Mesothelial cell of epicardium (in vitro differentiated cells): ENCODE measurements at regions not wholly inside any gene's neighbourhood (a gene's known extent, or its start where the extent isn't known, plus 50 kb on each side); places are given as distances from the start of the nearest gene placed in this dataset.

Source experiments
- DNase-seq, 2 experiments: peaks; one replicate each; pipeline ENCODE4 v3.0.0; 2021; ENCODE audit warnings: low spot score in 2 of 2; ENCODE audit not compliant: unreplicated experiment in 2 of 2
- H3K27ac Mint-ChIP-seq: 2 replicates; pipeline ENCODE4 v1.8.0; 2021; ENCODE audit warnings: mixed read lengths
- H3K27me3 Mint-ChIP-seq: 2 replicates; pipeline ENCODE4 v1.8.0; 2021; ENCODE audit warnings: low read depth, mixed read lengths
- H3K36me3 Mint-ChIP-seq: 2 replicates; pipeline ENCODE4 v1.8.0; 2021; ENCODE audit warnings: mixed read lengths
- H3K4me1 Mint-ChIP-seq: 2 replicates; pipeline ENCODE4 v1.8.0; 2021; ENCODE audit warnings: mixed read lengths
- H3K4me3 Mint-ChIP-seq: 2 replicates; pipeline ENCODE4 v1.8.0; 2021; ENCODE audit warnings: mild to moderate bottlenecking, moderate library complexity, mixed read lengths
- H3K9me3 Mint-ChIP-seq: 2 replicates; pipeline ENCODE4 v1.8.0; 2021; ENCODE audit warnings: mixed read lengths
- CTCF ChIP-seq: fragments of 200-600 bp; sonication (generic); IDR thresholded peaks from one replicate; pipeline ENCODE4 v1.5.0; 2021; ENCODE audit warnings: antibody characterized with exemption; ENCODE audit not compliant: unreplicated experiment

GRCh38 chr7:12137283-12137682 is 73.8 kb upstream of the TMEM106B start:
- peak overlapping the region; percentile 26 for H3K27ac Mint-ChIP-seq
- no peak for DNase-seq
- peaks cover 7% of the 10 kb centered on the region for H3K36me3 Mint-ChIP-seq
- peaks cover 17% of the 10 kb centered on the region for H3K9me3 Mint-ChIP-seq
- H3K4me3 Mint-ChIP-seq, result no peak overlapping the region
- TF ChIP-seq CTCF, result no peak
- H3K27me3 Mint-ChIP-seq, result no peaks in the 10 kb centered on the region
- H3K4me1 Mint-ChIP-seq, result peaks cover 21% of the 10 kb centered on the region

DNA sequence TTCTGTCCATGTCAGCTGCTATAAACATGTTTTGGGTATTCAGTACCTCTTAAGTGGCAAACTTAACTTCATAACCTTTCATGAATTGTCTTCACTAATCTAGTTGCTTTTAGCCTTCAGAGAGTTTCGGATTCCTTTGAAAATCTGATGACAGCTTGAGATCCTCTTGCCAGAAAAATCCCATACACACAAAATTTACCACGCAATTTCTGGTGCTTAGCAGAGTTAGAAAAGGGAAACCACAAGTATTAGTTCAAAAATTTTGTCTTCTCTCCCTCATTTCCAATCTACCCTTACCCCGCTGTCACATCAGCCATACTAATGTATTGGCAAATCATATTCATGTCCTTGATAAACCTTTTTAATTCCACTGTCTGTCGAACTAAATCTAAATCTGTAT is 72.7 kb upstream of the TMEM106B start:
- no peak for TF ChIP-seq CTCF
- H3K36me3 Mint-ChIP-seq, result peaks cover 7% of the 10 kb centered on the region
- H3K27ac Mint-ChIP-seq, result peak overlapping the region; percentile 9
- H3K9me3 Mint-ChIP-seq, result peaks cover 10% of the 10 kb centered on the region
- DNase-seq, result no peak
- peaks cover 21% of the 10 kb centered on the region for H3K4me1 Mint-ChIP-seq
- no peak overlapping the region for H3K4me3 Mint-ChIP-seq
- H3K27me3 Mint-ChIP-seq, result no peaks in the 10 kb centered on the region

DNA sequence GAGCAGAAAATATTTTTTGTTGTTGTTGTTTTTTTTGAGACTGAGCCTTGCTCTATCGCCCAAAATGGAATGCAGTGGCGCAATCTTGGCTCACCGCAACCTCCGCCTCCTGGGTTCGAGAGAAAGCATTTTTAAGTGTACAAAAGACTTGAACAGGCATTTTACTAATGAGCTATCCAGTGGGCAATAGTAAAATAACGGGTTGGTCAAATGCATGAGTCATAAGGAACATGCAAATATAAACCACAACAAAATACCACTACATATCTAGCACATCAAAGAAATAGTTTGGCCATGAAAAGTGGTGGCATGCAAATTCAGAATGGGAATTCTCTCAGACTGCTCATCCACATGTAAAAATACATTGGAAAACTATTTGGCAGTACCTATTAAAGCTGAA is 71.7 kb upstream of the TMEM106B start:
- no peak overlapping the region for H3K27ac Mint-ChIP-seq
- H3K36me3 Mint-ChIP-seq, result peaks cover 5% of the 10 kb centered on the region
- no peak for TF ChIP-seq CTCF
- peaks cover 19% of the 10 kb centered on the region for H3K4me1 Mint-ChIP-seq
- no peaks in the 10 kb centered on the region for H3K27me3 Mint-ChIP-seq
- DNase-seq, result no peak
- no peak overlapping the region for H3K4me3 Mint-ChIP-seq
- peaks cover 7% of the 10 kb centered on the region for H3K9me3 Mint-ChIP-seq

DNA sequence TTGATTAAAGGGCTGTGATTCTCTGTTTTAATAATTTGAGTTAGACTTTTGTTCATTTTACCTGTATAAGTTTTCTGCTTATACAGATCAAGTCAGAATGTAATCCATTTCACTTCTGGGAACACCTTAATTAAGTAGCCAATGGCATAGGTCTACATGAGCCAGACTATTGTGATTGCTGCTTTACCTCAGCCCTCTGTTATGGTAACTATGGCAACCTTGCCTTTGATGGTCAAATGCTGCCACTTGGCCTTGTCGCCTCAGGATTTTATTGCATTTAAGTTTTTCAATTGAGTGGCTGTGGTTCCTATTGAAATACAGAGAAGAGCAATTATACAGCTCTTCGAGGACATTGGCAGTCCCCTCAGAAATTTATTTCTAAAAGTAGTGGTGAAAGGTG is 64.3 kb upstream of the TMEM106B start:
- peaks cover 5% of the 10 kb centered on the region for H3K9me3 Mint-ChIP-seq
- no peaks in the 10 kb centered on the region for H3K27me3 Mint-ChIP-seq
- no peak for DNase-seq
- no peak overlapping the region for H3K4me3 Mint-ChIP-seq
- H3K36me3 Mint-ChIP-seq, result peaks cover 4% of the 10 kb centered on the region
- no peaks in the 10 kb centered on the region for H3K4me1 Mint-ChIP-seq
- no peak overlapping the region for H3K27ac Mint-ChIP-seq
- no peak for TF ChIP-seq CTCF

GRCh38 chr7:12152196-12152918 is 58.7 kb upstream of the TMEM106B start:
- Mint-ChIP-seq H3K4me3 (no peak overlapping the region), H3K27me3 (no peaks in the 10 kb centered on the region), H3K27ac (peak overlapping the region; percentile 26), H3K4me1 (peaks cover 16% of the 10 kb centered on the region), H3K36me3 (no peaks in the 10 kb centered on the region), H3K9me3 (no peaks in the 10 kb centered on the region)
- no peak for DNase-seq
- no peak for TF ChIP-seq CTCF
